GM12878 (cell line): ENCODE measurements at regions not wholly inside any gene's neighbourhood (a gene's known extent, or its start where the extent isn't known, plus 50 kb on each side); places are given as distances from the start of the nearest gene placed in this dataset.

Experiments
- CBX5 ChIP-seq: sonication (generic); IDR thresholded peaks from 2 replicates; pipeline ENCODE4 v1.6.1; 2016; ENCODE audit warnings: low read depth, moderate library complexity, mild to moderate bottlenecking, inconsistent platforms
- CTCF ChIP-seq, 3 experiments: IDR thresholded peaks in 2 of 3; conservative IDR thresholded peaks in 1 of 3; 2 replicates each; pipeline ENCODE4 v1.5.1; 2011; ENCODE audit warnings: low read depth in 3 of 3, low read length in 3 of 3, mild to moderate bottlenecking in 3 of 3, control low read depth in 2 of 3, moderate library complexity in 2 of 3, inconsistent platforms in 1 of 3, mixed read lengths in 1 of 3; ENCODE audit not compliant: control insufficient read depth in 2 of 3, insufficient read depth in 1 of 3; ENCODE audit errors: extremely low read depth in 1 of 3
- EZH2 ChIP-seq: IDR thresholded peaks from 2 replicates; pipeline ENCODE4 v1.6.1; 2012; ENCODE audit warnings: low read depth, mild to moderate bottlenecking, control low read depth, inconsistent platforms, low read length, borderline replicate concordance; ENCODE audit not compliant: control insufficient read depth
- GATAD2B ChIP-seq: fragments of 450-650 bp; conservative IDR thresholded peaks from 2 replicates; pipeline ENCODE4 v1.6.1; 2017; ENCODE audit warnings: low read depth, mild to moderate bottlenecking, moderate library complexity
- NFYB ChIP-seq: IDR thresholded peaks from 2 replicates; pipeline ENCODE4 v1.6.1; 2011; ENCODE audit warnings: low read depth, mild to moderate bottlenecking, low read length, improper control_type of control experiment, moderate library complexity; ENCODE audit not compliant: insufficient read depth
- POLR2A ChIP-seq: IDR thresholded peaks from 2 replicates; pipeline ENCODE4 v1.6.1; 2011; ENCODE audit warnings: low read depth, mild to moderate bottlenecking, low read length
- POLR2AphosphoS5 ChIP-seq: IDR thresholded peaks from 2 replicates; pipeline ENCODE4 v1.6.1; 2011; ENCODE audit warnings: mild to moderate bottlenecking, low read length, inconsistent platforms
- RFX5 ChIP-seq: IDR thresholded peaks from 2 replicates; pipeline ENCODE4 v1.6.1; 2011; ENCODE audit warnings: low read depth, low read length, improper control_type of control experiment
- SIX5 ChIP-seq: IDR thresholded peaks from 2 replicates; pipeline ENCODE4 v1.6.1; 2011; ENCODE audit warnings: mild to moderate bottlenecking, low read depth, low read length, moderate library complexity; ENCODE audit not compliant: severe bottlenecking
- SMAD5 ChIP-seq: IDR thresholded peaks from 2 replicates; pipeline ENCODE4 v1.6.1; 2016; ENCODE audit warnings: antibody characterized with exemption, low read depth
- SP1 ChIP-seq: IDR thresholded peaks from one replicate; pipeline ENCODE4 v1.6.1; 2011; ENCODE audit warnings: low read depth, low read length
- TBL1XR1 ChIP-seq: IDR thresholded peaks from 2 replicates; pipeline ENCODE4 v1.6.1; 2012; ENCODE audit warnings: low read depth, low read length, improper control_type of control experiment
- ZNF274 ChIP-seq: IDR thresholded peaks from one replicate; pipeline ENCODE4 v1.8.0; 2011; ENCODE audit not compliant: insufficient read length, insufficient read depth

- TF ChIP-seq SMAD5 = no peak
- TF ChIP-seq RFX5 = no peak
- no peak for TF ChIP-seq GATAD2B
- no peak for TF ChIP-seq CTCF (IDR thresholded peaks at IDR 0.05 in 2 of 3, conservative IDR thresholded peaks at IDR 0.05 in 1 of 3; ENCODE audit: control insufficient read depth in 2 of 3, extremely low read depth in 1 of 3, insufficient read depth in 1 of 3, low read depth in 3 of 3, low read length in 3 of 3)
- TF ChIP-seq ZNF274 = no peak
- no peak for TF ChIP-seq TBL1XR1
- no peak for TF ChIP-seq SIX5
- no peak for TF ChIP-seq NFYB
- no peak for TF ChIP-seq POLR2AphosphoS5
- no peak for TF ChIP-seq CBX5
- no peak for TF ChIP-seq EZH2
- TF ChIP-seq SP1 = no peak
- TF ChIP-seq POLR2A = no peak
Measured at GRCh38 chr17:56724664-56725063, 109.1 kb downstream of the C17orf67 start.
